ENCODE measurements at regions not wholly inside any gene's neighbourhood (a gene's known extent, or its start where the extent isn't known, plus 50 kb on each side); places are given as distances from the start of the nearest gene placed in this dataset.
A peak's percentile ranks its signal among the peaks of the same experiment; 100 is the strongest.

DNA sequence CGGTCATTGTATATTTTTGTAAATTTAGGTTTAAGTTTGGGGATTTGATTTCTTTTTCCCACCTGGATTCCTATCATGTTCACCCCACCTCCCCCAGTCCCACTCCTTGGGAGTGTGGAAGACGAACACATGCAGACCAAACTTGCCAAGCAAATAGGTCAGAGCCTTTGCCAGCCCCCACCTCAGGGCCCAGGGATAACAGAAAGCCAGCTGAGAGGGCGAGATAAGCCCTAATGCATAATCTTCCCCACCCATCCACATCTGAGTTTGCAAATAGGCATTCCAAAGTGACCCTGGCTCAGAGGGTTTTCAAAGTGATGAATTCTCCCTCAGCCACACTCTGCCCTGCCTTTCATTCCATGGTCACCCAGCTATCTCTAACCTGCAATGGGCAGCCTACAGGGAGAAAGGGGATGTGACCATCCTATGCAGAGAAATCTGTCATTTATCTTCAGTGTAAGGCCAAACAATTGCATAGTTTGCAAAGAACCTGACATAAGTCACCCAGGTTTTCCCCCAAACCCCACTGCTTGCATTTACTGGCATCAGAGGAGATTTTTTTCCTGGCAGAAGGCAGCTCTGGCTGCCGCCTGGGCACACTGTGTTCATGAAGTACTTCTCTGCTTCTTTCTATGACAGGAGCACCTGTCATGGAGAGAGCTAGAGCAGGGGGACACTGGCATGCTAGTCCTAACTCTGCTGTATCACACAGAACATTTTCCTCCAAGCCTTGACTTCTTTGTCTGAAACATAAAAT lies 69.0 kb upstream of the NFIA start:
- Histone ChIP-seq H3K14ac (ENCODE audit: low read length) (no peak overlapping the region), H2AFZ (ENCODE audit: low read length) (no peak overlapping the region), H4K8ac (ENCODE audit: low read depth, low read length) (no peak overlapping the region), H2BK15ac (ENCODE audit: low read length) (no peak overlapping the region), H3K79me1 (ENCODE audit: low read depth, low read length) (no peaks in the 10 kb centered on the region), H3K23ac (ENCODE audit: low read depth, low read length, poor library complexity) (no peak overlapping the region), H3K4ac (ENCODE audit: low read length) (no peak overlapping the region), H2BK12ac (ENCODE audit: low read length) (no peak overlapping the region), H3K27me3 (ENCODE audit: control insufficient read depth in 3 of 3, insufficient read depth in 3 of 3, low read depth in 1 of 3, low read length in 3 of 3) (no peaks in the 10 kb centered on the region), H3K4me1 (ENCODE audit: control insufficient read depth in 2 of 2, insufficient read depth in 1 of 2, low read depth in 1 of 2, low read length in 2 of 2) (no peaks in the 10 kb centered on the region), H2BK5ac (ENCODE audit: low read length) (no peak overlapping the region), H3K4me2 (ENCODE audit: insufficient read depth, low read length, poor library complexity, severe bottlenecking) (no peak overlapping the region), H3K36me3 (replicated peaks in 1 of 2; ENCODE audit: control insufficient read depth in 2 of 2, insufficient read depth in 2 of 2, low read length in 2 of 2) (no peaks in the 10 kb centered on the region), H3K18ac (ENCODE audit: low read length) (no peak overlapping the region), H2AK5ac (ENCODE audit: low read depth, low read length) (no peak overlapping the region), H3K9me3 (replicated peaks in 1 of 2; ENCODE audit: control insufficient read depth in 2 of 2, insufficient read depth in 1 of 2, low read depth in 1 of 2, low read length in 2 of 2) (no peaks in the 10 kb centered on the region), H3K4me3 (ENCODE audit: low read length in 2 of 2) (no peak overlapping the region), H4K91ac (ENCODE audit: low read depth, low read length, poor library complexity) (no peak overlapping the region), H2BK120ac (ENCODE audit: low read depth, low read length) (no peak overlapping the region), H3K9ac (ENCODE audit: low read depth, low read length, poor library complexity) (no peak overlapping the region), H3K27ac (replicated peaks; ENCODE audit: low read length) (no peak overlapping the region)
- no peak for DNase-seq (ENCODE audit: low spot score)
- no CpG with 5 or more reads among the region's 4 CpGs for WGBS, 2 donors (ENCODE audit: extremely low coverage in 2 of 2, insufficient read length in 2 of 2, insufficient replicate concordance in 1 of 2)

DNA sequence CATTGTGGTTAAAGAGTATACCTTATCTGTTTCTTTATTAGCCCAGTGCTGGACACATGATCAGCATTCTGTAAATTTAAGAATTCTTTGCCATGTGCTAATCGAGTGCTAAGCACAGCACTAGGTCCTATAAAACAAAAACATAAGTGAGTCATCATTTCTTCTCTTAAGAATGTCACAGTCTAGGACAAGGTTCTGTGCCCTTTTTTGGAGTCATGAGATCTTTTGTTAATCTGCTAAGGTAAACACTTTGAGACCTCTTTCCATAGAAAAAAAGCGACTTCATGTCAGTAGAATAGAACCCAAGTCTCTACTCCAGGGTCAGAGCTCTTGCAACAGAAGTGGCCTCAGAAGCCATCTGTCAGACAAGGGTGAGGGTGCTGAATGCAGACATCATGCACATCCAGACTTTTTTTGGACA lies 70.0 kb upstream of the NFIA start:
- H3K79me1 ChIP-seq (ENCODE audit: low read depth, low read length) = no peaks in the 10 kb centered on the region
- no peak overlapping the region for H2AK5ac ChIP-seq (ENCODE audit: low read depth, low read length)
- H2BK12ac ChIP-seq (ENCODE audit: low read length) = no peak overlapping the region
- H4K91ac ChIP-seq (ENCODE audit: low read depth, low read length, poor library complexity) = no peak overlapping the region
- H2BK120ac ChIP-seq (ENCODE audit: low read depth, low read length) = no peak overlapping the region
- peaks cover 0 to 1% of the 10 kb centered on the region in 2 donors for H3K4me1 ChIP-seq (ENCODE audit: control insufficient read depth in 2 of 2, insufficient read depth in 1 of 2, low read depth in 1 of 2, low read length in 2 of 2)
- DNase-seq (ENCODE audit: low spot score) = no peak
- no peak overlapping the region for H2AFZ ChIP-seq (ENCODE audit: low read length)
- H3K9me3 ChIP-seq (replicated peaks in 1 of 2; ENCODE audit: control insufficient read depth in 2 of 2, insufficient read depth in 1 of 2, low read depth in 1 of 2, low read length in 2 of 2) = no peaks in the 10 kb centered on the region
- no peak overlapping the region for H3K27ac ChIP-seq (replicated peaks; ENCODE audit: low read length)
- H3K4me3 ChIP-seq (ENCODE audit: low read length in 2 of 2) = no peak overlapping the region
- H3K18ac ChIP-seq (ENCODE audit: low read length) = no peak overlapping the region
- no peak overlapping the region for H3K9ac ChIP-seq (ENCODE audit: low read depth, low read length, poor library complexity)
- no peak overlapping the region for H2BK5ac ChIP-seq (ENCODE audit: low read length)
- no peak overlapping the region for H2BK15ac ChIP-seq (ENCODE audit: low read length)
- H3K4ac ChIP-seq (ENCODE audit: low read length) = no peak overlapping the region
- no peaks in the 10 kb centered on the region for H3K36me3 ChIP-seq (replicated peaks in 1 of 2; ENCODE audit: control insufficient read depth in 2 of 2, insufficient read depth in 2 of 2, low read length in 2 of 2)
- H3K14ac ChIP-seq (ENCODE audit: low read length) = no peak overlapping the region
- no peak overlapping the region for H4K8ac ChIP-seq (ENCODE audit: low read depth, low read length)
- no peak overlapping the region for H3K23ac ChIP-seq (ENCODE audit: low read depth, low read length, poor library complexity)
- H3K4me2 ChIP-seq (ENCODE audit: insufficient read depth, low read length, poor library complexity, severe bottlenecking) = no peak overlapping the region
- no CpG with 5 or more reads among the region's 2 CpGs for WGBS, 2 donors (ENCODE audit: extremely low coverage in 2 of 2, insufficient read length in 2 of 2, insufficient replicate concordance in 1 of 2)
- H3K27me3 ChIP-seq (ENCODE audit: control insufficient read depth in 3 of 3, insufficient read depth in 3 of 3, low read depth in 1 of 3, low read length in 3 of 3) = no peaks in the 10 kb centered on the region

DNA sequence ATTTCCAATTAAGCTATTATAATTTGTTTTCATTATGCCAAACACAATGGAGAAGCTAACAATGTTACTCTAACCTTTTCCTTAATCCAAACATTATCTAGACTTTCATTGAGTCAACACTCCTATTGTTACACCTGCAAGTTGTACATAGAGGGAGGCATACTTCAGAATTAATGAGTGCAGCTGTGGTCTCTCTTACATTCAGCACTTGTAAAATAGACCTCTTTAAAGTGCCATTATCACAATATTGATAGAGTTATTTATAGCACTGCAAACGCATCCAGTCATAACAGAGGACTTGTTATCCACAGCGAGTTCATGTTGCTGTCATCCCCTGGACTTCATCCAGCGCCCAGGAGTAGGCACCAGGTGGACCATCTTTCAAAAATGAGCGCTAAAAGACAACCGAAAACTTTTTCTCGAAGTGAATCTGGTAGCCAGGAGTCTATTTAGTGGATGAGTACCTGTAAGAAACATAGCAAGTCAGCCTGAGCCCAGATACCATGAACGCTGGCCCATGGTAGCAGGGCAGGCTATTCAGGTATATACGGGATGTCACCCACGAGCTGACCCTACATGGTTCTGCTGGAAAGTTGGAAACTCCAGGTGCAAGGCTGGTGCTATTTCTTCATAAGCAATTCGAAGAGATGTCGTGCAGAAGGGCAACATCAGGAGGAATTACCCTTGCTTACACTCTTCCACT lies 70.6 kb upstream of the NFIA start:
- H4K8ac ChIP-seq (ENCODE audit: low read depth, low read length) = no peak overlapping the region
- H2AK5ac ChIP-seq (ENCODE audit: low read depth, low read length) = no peak overlapping the region
- DNase-seq (ENCODE audit: low spot score) = no peak
- H3K9ac ChIP-seq (ENCODE audit: low read depth, low read length, poor library complexity) = no peak overlapping the region
- peaks cover 0 to 1% of the 10 kb centered on the region in 2 donors for H3K4me1 ChIP-seq (ENCODE audit: control insufficient read depth in 2 of 2, insufficient read depth in 1 of 2, low read depth in 1 of 2, low read length in 2 of 2)
- no peak overlapping the region for H3K4me2 ChIP-seq (ENCODE audit: insufficient read depth, low read length, poor library complexity, severe bottlenecking)
- H4K91ac ChIP-seq (ENCODE audit: low read depth, low read length, poor library complexity) = no peak overlapping the region
- no peak overlapping the region for H2AFZ ChIP-seq (ENCODE audit: low read length)
- no peaks in the 10 kb centered on the region for H3K79me1 ChIP-seq (ENCODE audit: low read depth, low read length)
- H3K14ac ChIP-seq (ENCODE audit: low read length) = no peak overlapping the region
- no peak overlapping the region for H3K18ac ChIP-seq (ENCODE audit: low read length)
- no CpG with 5 or more reads among the region's 11 CpGs for WGBS, 2 donors (ENCODE audit: extremely low coverage in 2 of 2, insufficient read length in 2 of 2, insufficient replicate concordance in 1 of 2)
- no peak overlapping the region for H2BK12ac ChIP-seq (ENCODE audit: low read length)
- H3K9me3 ChIP-seq (replicated peaks in 1 of 2; ENCODE audit: control insufficient read depth in 2 of 2, insufficient read depth in 1 of 2, low read depth in 1 of 2, low read length in 2 of 2) = no peaks in the 10 kb centered on the region
- H3K36me3 ChIP-seq (replicated peaks in 1 of 2; ENCODE audit: control insufficient read depth in 2 of 2, insufficient read depth in 2 of 2, low read length in 2 of 2) = no peaks in the 10 kb centered on the region
- H3K27ac ChIP-seq (replicated peaks; ENCODE audit: low read length) = no peak overlapping the region
- no peak overlapping the region for H2BK5ac ChIP-seq (ENCODE audit: low read length)
- no peak overlapping the region for H2BK15ac ChIP-seq (ENCODE audit: low read length)
- H3K23ac ChIP-seq (ENCODE audit: low read depth, low read length, poor library complexity) = no peak overlapping the region
- H3K4me3 ChIP-seq (ENCODE audit: low read length in 2 of 2) = no peak overlapping the region
- H2BK120ac ChIP-seq (ENCODE audit: low read depth, low read length) = no peak overlapping the region
- H3K27me3 ChIP-seq (ENCODE audit: control insufficient read depth in 3 of 3, insufficient read depth in 3 of 3, low read depth in 1 of 3, low read length in 3 of 3) = no peaks in the 10 kb centered on the region
- H3K4ac ChIP-seq (ENCODE audit: low read length) = no peak overlapping the region

DNA sequence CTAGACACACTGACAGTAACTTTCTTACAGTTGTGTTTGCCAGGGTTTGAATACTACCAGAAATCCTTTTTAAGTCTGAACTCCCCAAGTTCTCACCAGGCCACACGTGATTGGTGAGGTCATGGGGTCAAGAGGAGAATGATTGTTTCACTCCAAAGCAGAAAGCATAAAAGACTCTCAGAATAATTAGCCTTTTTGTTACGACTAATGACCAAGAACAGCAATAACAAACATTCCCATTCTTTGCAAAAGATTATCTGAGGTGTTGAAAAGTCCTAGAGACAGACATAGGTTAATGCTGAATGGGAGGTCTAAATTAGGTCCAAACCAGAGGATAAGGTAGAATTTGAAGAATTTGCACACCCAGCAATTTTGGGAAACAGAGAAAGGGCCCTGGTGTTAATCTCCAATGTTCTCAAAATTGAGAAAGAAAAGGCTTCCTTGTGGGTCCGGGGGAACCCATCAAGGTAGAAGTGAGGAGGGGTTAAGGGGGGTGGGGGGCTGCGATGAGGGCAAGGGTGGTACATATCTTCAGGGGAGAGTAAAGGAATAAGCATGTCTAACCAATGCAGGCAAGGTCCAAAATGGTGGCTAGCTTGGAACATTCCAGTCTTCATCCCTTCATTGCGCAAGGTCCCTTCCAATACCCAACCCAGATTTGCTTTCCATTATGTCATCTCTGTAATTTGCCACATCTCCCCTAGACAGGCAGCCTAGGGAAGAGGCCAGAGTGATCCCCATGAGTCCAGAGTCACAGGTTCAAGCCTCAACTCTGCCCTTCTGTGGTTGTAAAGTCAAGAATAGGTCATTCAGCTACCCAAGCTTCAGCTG lies 74.6 kb upstream of the NFIA start:
- H3K14ac ChIP-seq (ENCODE audit: low read length) = no peak overlapping the region
- H2AK5ac ChIP-seq (ENCODE audit: low read depth, low read length) = no peak overlapping the region
- peaks cover 0 to 8% (median 4%) of the 10 kb centered on the region in 3 experiments for H3K27me3 ChIP-seq (ENCODE audit: control insufficient read depth in 3 of 3, insufficient read depth in 3 of 3, low read depth in 1 of 3, low read length in 3 of 3)
- H3K4me3 ChIP-seq (ENCODE audit: low read length in 2 of 2) = no peak overlapping the region
- H4K8ac ChIP-seq (ENCODE audit: low read depth, low read length) = no peak overlapping the region
- no peaks in the 10 kb centered on the region for H3K9me3 ChIP-seq (replicated peaks in 1 of 2; ENCODE audit: control insufficient read depth in 2 of 2, insufficient read depth in 1 of 2, low read depth in 1 of 2, low read length in 2 of 2)
- no peak overlapping the region for H3K27ac ChIP-seq (replicated peaks; ENCODE audit: low read length)
- H3K9ac ChIP-seq (ENCODE audit: low read depth, low read length, poor library complexity) = no peak overlapping the region
- no peak overlapping the region for H3K4me2 ChIP-seq (ENCODE audit: insufficient read depth, low read length, poor library complexity, severe bottlenecking)
- H3K4me1 ChIP-seq (ENCODE audit: control insufficient read depth in 2 of 2, insufficient read depth in 1 of 2, low read depth in 1 of 2, low read length in 2 of 2) = peaks cover 0 to 8% of the 10 kb centered on the region in 2 donors
- H3K36me3 ChIP-seq (replicated peaks in 1 of 2; ENCODE audit: control insufficient read depth in 2 of 2, insufficient read depth in 2 of 2, low read length in 2 of 2) = no peaks in the 10 kb centered on the region
- no peak overlapping the region for H2BK12ac ChIP-seq (ENCODE audit: low read length)
- H3K23ac ChIP-seq (ENCODE audit: low read depth, low read length, poor library complexity) = no peak overlapping the region
- H2BK120ac ChIP-seq (ENCODE audit: low read depth, low read length) = no peak overlapping the region
- no peak overlapping the region for H3K18ac ChIP-seq (ENCODE audit: low read length)
- H2BK15ac ChIP-seq (ENCODE audit: low read length) = no peak overlapping the region
- no CpG with 5 or more reads among the region's 5 CpGs for WGBS, 2 donors (ENCODE audit: extremely low coverage in 2 of 2, insufficient read length in 2 of 2, insufficient replicate concordance in 1 of 2)
- no peak overlapping the region for H2BK5ac ChIP-seq (ENCODE audit: low read length)
- no peak overlapping the region for H4K91ac ChIP-seq (ENCODE audit: low read depth, low read length, poor library complexity)
- peak; percentile 29 for DNase-seq (ENCODE audit: low spot score)
- no peaks in the 10 kb centered on the region for H3K79me1 ChIP-seq (ENCODE audit: low read depth, low read length)
- H3K4ac ChIP-seq (ENCODE audit: low read length) = no peak overlapping the region
- H2AFZ ChIP-seq (ENCODE audit: low read length) = no peak overlapping the region
